SK-N-SH treated with all-trans-retinoic acid at 6 μM for 48 hours (cell line): ENCODE measurements at regions not wholly inside any gene's neighbourhood (a gene's known extent, or its start where the extent isn't known, plus 50 kb on each side); places are given as distances from the start of the nearest gene placed in this dataset.
"Not testable (repeated sequence)": the region's sequence is repeated elsewhere in the genome, so short reads cannot be mapped to it uniquely, and the experiment has no call there.

Experiments
- ATAC-seq: fragments of 200-7000 bp; cut with Tn5 transposase; 3 replicates; pipeline ENCODE4 v1.9.1; 2020; ENCODE audit warnings: mild to moderate bottlenecking, moderate library complexity
- ARNTL ChIP-seq: fragments of 450-650 bp; formaldehyde crosslinking; IDR thresholded peaks from 2 replicates; pipeline ENCODE4 v1.5.0; 2020; ENCODE audit warnings: low read depth, mild to moderate bottlenecking, moderate library complexity, borderline replicate concordance
- BACH2 ChIP-seq: fragments of 250-450 bp; sonication (Bioruptor Pico); IDR thresholded peaks from 2 replicates; pipeline ENCODE4 v1.9.0; 2021; ENCODE audit warnings: mild to moderate bottlenecking, borderline replicate concordance
- CREB5 ChIP-seq: fragments of 250-450 bp; sonication (Bioruptor Pico); IDR thresholded peaks from 2 replicates; pipeline ENCODE4 v1.5.1; 2020; ENCODE audit warnings: low read depth, mild to moderate bottlenecking, moderate library complexity
- CSDC2 ChIP-seq: fragments of 250-450 bp; sonication (Bioruptor Pico); IDR thresholded peaks from 2 replicates; pipeline ENCODE4 v1.5.0; 2020; ENCODE audit warnings: mild to moderate bottlenecking, moderate library complexity
- CSRNP3 ChIP-seq: fragments of 250-450 bp; sonication (Bioruptor Pico); IDR thresholded peaks from 2 replicates; pipeline ENCODE4 v1.5.1; 2021; ENCODE audit warnings: mild to moderate bottlenecking, moderate library complexity
- ESRRG ChIP-seq: fragments of 250-450 bp; sonication (Bioruptor Pico); IDR thresholded peaks from 2 replicates; pipeline ENCODE4 v1.6.1; 2021; ENCODE audit warnings: mild to moderate bottlenecking
- GLIS3 ChIP-seq: fragments of 250-450 bp; sonication (Bioruptor Pico); IDR thresholded peaks from 2 replicates; pipeline ENCODE4 v1.5.0; 2020; ENCODE audit warnings: mild to moderate bottlenecking, moderate library complexity
- ISL1 ChIP-seq: fragments of 250-450 bp; sonication (Bioruptor Pico); IDR thresholded peaks from 2 replicates; pipeline ENCODE4 v2.1.2; 2022; ENCODE audit warnings: mild to moderate bottlenecking, moderate library complexity
- OSR1 ChIP-seq: fragments of 250-450 bp; sonication (Bioruptor Pico); IDR thresholded peaks from 2 replicates; pipeline ENCODE4 v1.8.0; 2022; ENCODE audit warnings: moderate library complexity, mild to moderate bottlenecking, inconsistent platforms
- PATZ1 ChIP-seq: fragments of 250-450 bp; sonication (Bioruptor Pico); IDR thresholded peaks from 2 replicates; pipeline ENCODE4 v1.8.0; 2020; ENCODE audit warnings: mild to moderate bottlenecking, moderate library complexity, borderline replicate concordance
- PPARA ChIP-seq: fragments of 250-450 bp; sonication (Bioruptor Pico); IDR thresholded peaks from 2 replicates; pipeline ENCODE4 v1.5.0; 2020; ENCODE audit warnings: mild to moderate bottlenecking, borderline replicate concordance
- RARB ChIP-seq: fragments of 250-450 bp; sonication (Bioruptor Pico); IDR thresholded peaks from 2 replicates; pipeline ENCODE4 v1.8.0; 2021; ENCODE audit warnings: mild to moderate bottlenecking, moderate library complexity
- SNAI2 ChIP-seq: fragments of 250-450 bp; sonication (Bioruptor Pico); IDR thresholded peaks from 2 replicates; pipeline ENCODE4 v1.5.0; 2020; ENCODE audit warnings: mild to moderate bottlenecking, moderate library complexity
- TCF4 ChIP-seq: fragments of 250-450 bp; sonication (Bioruptor Pico); IDR thresholded peaks from 2 replicates; pipeline ENCODE4 v1.8.0; 2021; ENCODE audit warnings: mild to moderate bottlenecking, moderate library complexity, borderline replicate concordance
- TSHZ2 ChIP-seq: fragments of 250-450 bp; sonication (Bioruptor Pico); IDR thresholded peaks from 2 replicates; pipeline ENCODE4 v1.5.0; 2020; ENCODE audit warnings: mild to moderate bottlenecking, moderate library complexity
- ZC3H10 ChIP-seq: fragments of 250-450 bp; sonication (Bioruptor Pico); IDR thresholded peaks from 2 replicates; pipeline ENCODE4 v1.5.1; 2021; ENCODE audit warnings: mild to moderate bottlenecking, moderate library complexity
- ZFP3 ChIP-seq: fragments of 250-450 bp; sonication (Bioruptor Pico); IDR thresholded peaks from 2 replicates; pipeline ENCODE4 v1.5.0; 2020; ENCODE audit warnings: mild to moderate bottlenecking, moderate library complexity
- ZFP30 ChIP-seq: fragments of 450-650 bp; formaldehyde crosslinking; IDR thresholded peaks from 2 replicates; pipeline ENCODE4 v1.5.0; 2022; ENCODE audit warnings: mild to moderate bottlenecking, moderate library complexity
- ZNF565 ChIP-seq: fragments of 450-650 bp; formaldehyde crosslinking; conservative IDR thresholded peaks from 2 replicates; pipeline ENCODE4 v1.5.0; 2020; ENCODE audit warnings: low read depth, mild to moderate bottlenecking, moderate library complexity
- ZNF70 ChIP-seq: fragments of 450-650 bp; formaldehyde crosslinking; IDR thresholded peaks from 2 replicates; pipeline ENCODE4 v1.5.0; 2020; ENCODE audit warnings: mild to moderate bottlenecking, moderate library complexity
- ZNF8 ChIP-seq: fragments of 450-650 bp; formaldehyde crosslinking; IDR thresholded peaks from 2 replicates; pipeline ENCODE4 v1.5.0; 2020; ENCODE audit warnings: mild to moderate bottlenecking, moderate library complexity
- TF ChIP-seq, protein P1 (sequence below): fragments of 250-450 bp; sonication (Bioruptor Pico); IDR thresholded peaks from 2 replicates; pipeline ENCODE4 v1.8.0; 2021; ENCODE audit warnings: low read depth, mild to moderate bottlenecking, moderate library complexity, borderline replicate concordance

DNA sequence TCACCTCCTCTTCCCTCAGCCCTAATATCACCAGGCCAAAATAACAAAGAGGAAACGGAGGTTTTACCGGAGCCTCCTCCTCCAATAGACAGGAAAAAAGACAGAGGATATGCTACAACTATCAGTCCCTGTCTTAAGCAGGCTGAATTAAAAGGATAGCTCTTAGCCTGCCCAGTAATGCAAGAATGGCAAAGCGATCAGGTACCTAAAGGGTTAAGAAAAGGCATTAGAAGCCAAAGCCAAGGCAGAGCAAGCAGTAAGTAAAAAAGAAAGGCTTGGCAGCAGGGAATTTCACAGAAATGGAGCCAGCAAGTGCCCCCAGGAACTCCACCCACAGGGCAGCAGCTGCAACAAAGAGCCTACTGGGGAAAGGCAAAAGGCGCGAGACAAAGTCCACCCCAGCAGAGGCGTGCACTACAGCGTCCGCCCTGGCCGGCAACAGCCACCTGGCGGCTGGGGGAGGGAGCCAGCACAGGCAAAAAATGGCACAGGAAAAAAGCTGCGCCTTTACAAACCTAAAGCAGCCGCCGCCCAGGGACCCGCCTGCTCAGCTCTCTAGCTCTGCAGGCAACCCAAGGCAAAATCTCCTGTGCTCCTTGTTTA is 220.6 kb upstream of the ZC4H2 start:
- no peak for ATAC-seq

GRCh38 chrX:65195621-65196020 is 219.4 kb upstream of the ZC4H2 start:
- no peak for ATAC-seq
- TF ChIP-seq SNAI2 (CRISPR knock-in tag) (no peak), ARNTL (CRISPR knock-in tag) (no peak), ESRRG (CRISPR knock-in tag) (no peak), TCF4 (CRISPR knock-in tag) (no peak), OSR1 (CRISPR knock-in tag) (no peak), ZC3H10 (CRISPR knock-in tag) (no peak), GLIS3 (no peak), BACH2 (CRISPR knock-in tag) (no peak), ZNF565 (no peak), TSHZ2 (CRISPR knock-in tag) (no peak), CSDC2 (CRISPR knock-in tag) (no peak), ZNF70 (CRISPR knock-in tag) (no peak)

More for the DNA sequence above, 220.6 kb upstream of the ZC4H2 start:
- TF ChIP-seq ESRRG (CRISPR knock-in tag) (no peak), ISL1 (no peak), BACH2 (CRISPR knock-in tag) (no peak), CREB5 (CRISPR knock-in tag) (no peak), PATZ1 (CRISPR knock-in tag) (no peak)
- TF ChIP-seq, all 23 proteins: peak for 0

DNA sequence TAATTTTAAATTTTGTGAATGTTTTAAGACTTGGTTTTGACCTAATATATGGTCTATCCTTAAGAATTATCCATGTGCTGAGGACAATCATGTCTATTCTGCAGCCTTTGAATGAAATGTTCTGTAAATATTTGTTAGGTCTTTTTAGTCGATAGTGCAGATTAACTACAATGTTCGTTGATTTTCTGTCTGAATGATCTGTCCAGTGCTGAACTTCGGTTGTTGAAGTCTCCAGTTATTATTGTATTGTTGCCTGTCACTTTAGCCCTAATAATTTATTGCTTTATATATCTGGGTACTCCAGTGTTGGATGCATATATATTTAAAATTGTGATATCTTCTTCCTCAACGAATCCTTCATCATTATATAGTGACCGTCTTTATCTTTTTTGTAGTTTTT is 218.3 kb upstream of the ZC4H2 start:
- ATAC-seq = no peak
- TF ChIP-seq ZNF565 (no peak), TSHZ2 (CRISPR knock-in tag) (no peak), ZNF8 (CRISPR knock-in tag) (no peak), CSDC2 (CRISPR knock-in tag) (no peak), CSRNP3 (no peak), ZFP3 (CRISPR knock-in tag) (no peak), ZC3H10 (CRISPR knock-in tag) (no peak), ARNTL (CRISPR knock-in tag) (no peak), ESRRG (CRISPR knock-in tag) (no peak), RARB (CRISPR knock-in tag) (no peak), GLIS3 (no peak), TCF4 (CRISPR knock-in tag) (no peak), PPARA (CRISPR knock-in tag) (no peak), ZFP30 (no peak), SNAI2 (CRISPR knock-in tag) (no peak), BACH2 (CRISPR knock-in tag) (no peak), ISL1 (no peak), ZNF70 (CRISPR knock-in tag) (no peak)
- TF ChIP-seq, protein P1, sequence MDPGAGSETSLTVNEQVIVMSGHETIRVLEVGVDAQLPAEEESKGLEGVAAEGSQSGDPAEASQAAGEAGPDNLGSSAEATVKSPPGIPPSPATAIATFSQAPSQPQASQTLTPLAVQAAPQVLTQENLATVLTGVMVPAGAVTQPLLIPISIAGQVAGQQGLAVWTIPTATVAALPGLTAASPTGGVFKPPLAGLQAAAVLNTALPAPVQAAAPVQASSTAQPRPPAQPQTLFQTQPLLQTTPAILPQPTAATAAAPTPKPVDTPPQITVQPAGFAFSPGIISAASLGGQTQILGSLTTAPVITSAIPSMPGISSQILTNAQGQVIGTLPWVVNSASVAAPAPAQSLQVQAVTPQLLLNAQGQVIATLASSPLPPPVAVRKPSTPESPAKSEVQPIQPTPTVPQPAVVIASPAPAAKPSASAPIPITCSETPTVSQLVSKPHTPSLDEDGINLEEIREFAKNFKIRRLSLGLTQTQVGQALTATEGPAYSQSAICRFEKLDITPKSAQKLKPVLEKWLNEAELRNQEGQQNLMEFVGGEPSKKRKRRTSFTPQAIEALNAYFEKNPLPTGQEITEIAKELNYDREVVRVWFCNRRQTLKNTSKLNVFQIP = no peak

- ATAC-seq = not testable (repeated sequence)
Measured at GRCh38 chrX:65163325-65163724, 187.1 kb upstream of the ZC4H2 start.
